SU-DHL-6 (cell line): ENCODE measurements at regions not wholly inside any gene's neighbourhood (a gene's known extent, or its start where the extent isn't known, plus 50 kb on each side); places are given as distances from the start of the nearest gene placed in this dataset.

ENCODE experiments used
- H2AFZ ChIP-seq: fragments of 200-600 bp; sonication (generic); 2 replicates; pipeline ENCODE4 v1.6.1; 2014; ENCODE audit warnings: low read depth, mild to moderate bottlenecking, moderate library complexity, mixed read lengths, antibody characterized with exemption, low read length; ENCODE audit not compliant: severe bottlenecking
- H3F3A ChIP-seq: fragments of 200-600 bp; shearing (Covaris generic); 2 replicates; pipeline ENCODE4 v1.6.0; 2016; ENCODE audit warnings: antibody characterized with exemption, mild to moderate bottlenecking; ENCODE audit not compliant: insufficient read depth
- H3K27ac ChIP-seq: fragments of 200-600 bp; sonication (generic); 2 replicates; pipeline ENCODE4 v1.5.1; 2016; ENCODE audit warnings: low read depth, mild to moderate bottlenecking, low read length, moderate library complexity, mixed read lengths
- H3K27me3 ChIP-seq: fragments of 200-600 bp; sonication (generic), shearing (Covaris generic); 2 replicates; pipeline ENCODE4 v1.6.0; 2014; ENCODE audit warnings: mild to moderate bottlenecking, low read length
- H3K36me3 ChIP-seq: fragments of 200-600 bp; sonication (generic); 2 replicates; pipeline ENCODE4 v1.6.1; 2014; ENCODE audit warnings: mild to moderate bottlenecking, low read length, mixed read lengths
- H3K4me2 ChIP-seq: fragments of 300-600, 200-600 bp; shearing (Covaris generic), sonication (generic); 2 replicates; pipeline ENCODE4 v1.6.0; 2014; ENCODE audit warnings: low read length, low read depth, mild to moderate bottlenecking; ENCODE audit not compliant: poor library complexity, severe bottlenecking
- H3K4me3 ChIP-seq: fragments of 200-600 bp; sonication (generic); 2 replicates; pipeline ENCODE4 v1.5.1; 2014; ENCODE audit warnings: antibody characterized with exemption, low read length, mild to moderate bottlenecking, mixed read lengths; ENCODE audit not compliant: insufficient read depth, poor library complexity, severe bottlenecking
- H3K79me2 ChIP-seq: fragments of 200-600 bp; sonication (generic); 2 replicates; pipeline ENCODE4 v1.6.1; 2014; ENCODE audit warnings: mild to moderate bottlenecking, low read length, moderate library complexity; ENCODE audit not compliant: insufficient read depth
- H3K9ac ChIP-seq: fragments of 200-600 bp; sonication (generic); 2 replicates; pipeline ENCODE4 v1.7.0; 2014; ENCODE audit warnings: mild to moderate bottlenecking, low read length
- H3K9me2 ChIP-seq: fragments of 200-600 bp; sonication (generic); replicated peaks from 2 replicates; pipeline ENCODE4 v1.6.1; 2014; ENCODE audit warnings: low read length; ENCODE audit not compliant: insufficient read depth
- H3K9me3 ChIP-seq: fragments of 200-600 bp; sonication (generic); 2 replicates; pipeline ENCODE4 v1.6.1; 2014; ENCODE audit warnings: low read length, mixed read lengths; ENCODE audit not compliant: insufficient read depth
- H4K20me1 ChIP-seq: fragments of 200-600 bp; sonication (generic); 2 replicates; pipeline ENCODE4 v1.6.1; 2014; ENCODE audit warnings: low read depth, mild to moderate bottlenecking, antibody characterized with exemption, low read length, moderate library complexity, mixed read lengths
- EZH2phosphoT487 ChIP-seq: fragments of 200-600 bp; sonication (generic), shearing (Covaris generic); conservative IDR thresholded peaks from 2 replicates; pipeline ENCODE4 v1.6.1; 2018; ENCODE audit warnings: mild to moderate bottlenecking, antibody characterized with exemption, low read length, moderate library complexity, mixed read lengths
- TF ChIP-seq, protein P1 (sequence below): fragments of 200-600 bp; sonication (generic); IDR thresholded peaks from one replicate; pipeline ENCODE4 v1.5.1; 2017; ENCODE audit warnings: antibody characterized with exemption, mild to moderate bottlenecking, low read length, moderate library complexity; ENCODE audit not compliant: insufficient read depth, poor library complexity, severe bottlenecking

DNA sequence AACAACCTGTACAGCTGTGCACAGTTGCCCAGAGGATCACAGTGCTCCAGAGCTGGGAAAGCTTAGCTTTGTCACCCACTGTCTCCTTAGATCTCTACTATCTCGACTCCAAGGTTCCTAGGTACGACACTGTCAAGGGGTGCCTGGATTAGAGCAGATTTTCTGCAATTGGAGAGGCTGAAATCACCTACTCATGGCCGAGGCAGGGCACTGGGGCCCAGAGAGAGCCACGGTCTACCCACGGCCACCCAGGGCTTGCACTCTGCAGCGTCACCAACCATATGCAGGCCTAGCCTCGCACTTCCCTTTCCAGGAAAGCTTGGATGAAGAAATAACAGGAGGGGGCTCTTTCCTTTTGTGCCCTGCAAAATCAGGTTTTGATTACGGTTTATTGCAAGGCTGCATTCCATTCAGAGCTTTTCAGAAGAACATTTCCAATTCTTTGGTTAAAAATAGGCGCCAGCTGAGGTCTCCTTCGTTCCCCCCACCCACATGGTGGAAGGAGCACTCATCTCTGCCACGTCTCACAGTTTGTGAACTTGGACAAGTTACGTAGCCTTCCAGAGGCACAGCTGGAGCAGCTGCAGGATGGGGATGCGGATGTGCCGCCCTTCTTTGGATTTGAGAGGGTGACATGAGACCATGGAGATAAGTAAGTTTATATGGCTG is 80.0 kb downstream of the IRX5 start:
- Histone ChIP-seq H3K27me3 (no peaks in the 10 kb centered on the region), H3K4me2 (no peak overlapping the region), H3K27ac (no peak overlapping the region), H2AFZ (no peak overlapping the region), H3K9ac (no peak overlapping the region), H3K9me2 (no peaks in the 10 kb centered on the region), H3K9me3 (no peaks in the 10 kb centered on the region), H4K20me1 (no peaks in the 10 kb centered on the region), H3K4me3 (no peak overlapping the region), H3K79me2 (no peaks in the 10 kb centered on the region), H3F3A (no peaks in the 10 kb centered on the region), H3K36me3 (no peaks in the 10 kb centered on the region)
- TF ChIP-seq EZH2phosphoT487: no peak
- TF ChIP-seq, protein P1, sequence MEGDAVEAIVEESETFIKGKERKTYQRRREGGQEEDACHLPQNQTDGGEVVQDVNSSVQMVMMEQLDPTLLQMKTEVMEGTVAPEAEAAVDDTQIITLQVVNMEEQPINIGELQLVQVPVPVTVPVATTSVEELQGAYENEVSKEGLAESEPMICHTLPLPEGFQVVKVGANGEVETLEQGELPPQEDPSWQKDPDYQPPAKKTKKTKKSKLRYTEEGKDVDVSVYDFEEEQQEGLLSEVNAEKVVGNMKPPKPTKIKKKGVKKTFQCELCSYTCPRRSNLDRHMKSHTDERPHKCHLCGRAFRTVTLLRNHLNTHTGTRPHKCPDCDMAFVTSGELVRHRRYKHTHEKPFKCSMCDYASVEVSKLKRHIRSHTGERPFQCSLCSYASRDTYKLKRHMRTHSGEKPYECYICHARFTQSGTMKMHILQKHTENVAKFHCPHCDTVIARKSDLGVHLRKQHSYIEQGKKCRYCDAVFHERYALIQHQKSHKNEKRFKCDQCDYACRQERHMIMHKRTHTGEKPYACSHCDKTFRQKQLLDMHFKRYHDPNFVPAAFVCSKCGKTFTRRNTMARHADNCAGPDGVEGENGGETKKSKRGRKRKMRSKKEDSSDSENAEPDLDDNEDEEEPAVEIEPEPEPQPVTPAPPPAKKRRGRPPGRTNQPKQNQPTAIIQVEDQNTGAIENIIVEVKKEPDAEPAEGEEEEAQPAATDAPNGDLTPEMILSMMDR: no peak

DNA sequence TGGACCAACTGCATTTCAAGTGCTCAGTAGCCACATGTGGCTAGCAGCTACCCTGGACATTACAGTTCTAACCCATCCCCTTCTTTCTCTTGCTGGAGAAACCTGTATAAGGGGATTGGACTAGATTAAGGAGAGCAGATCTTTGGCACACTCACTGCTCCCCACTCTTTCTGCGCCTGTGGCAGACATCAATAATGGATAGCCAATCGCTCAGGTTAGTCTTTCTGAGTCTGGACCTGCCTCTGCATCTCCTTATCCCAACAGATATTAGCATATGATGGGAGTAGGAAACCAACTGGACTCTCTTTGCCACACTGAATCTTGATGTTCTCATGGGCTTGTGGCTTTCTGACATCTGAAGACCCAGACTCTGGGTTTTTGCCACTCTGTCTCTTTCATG is 81.7 kb downstream of the IRX5 start:
- no peaks in the 10 kb centered on the region for H3K9me2 ChIP-seq
- no peak for TF ChIP-seq EZH2phosphoT487
- H4K20me1 ChIP-seq: no peaks in the 10 kb centered on the region
- H3F3A ChIP-seq: no peaks in the 10 kb centered on the region
- H3K36me3 ChIP-seq: no peaks in the 10 kb centered on the region
- H3K79me2 ChIP-seq: no peaks in the 10 kb centered on the region
- no peak overlapping the region for H3K27ac ChIP-seq
- H3K9me3 ChIP-seq: no peaks in the 10 kb centered on the region
- no peak overlapping the region for H2AFZ ChIP-seq
- no peak overlapping the region for H3K4me2 ChIP-seq
- H3K27me3 ChIP-seq: no peaks in the 10 kb centered on the region
- H3K9ac ChIP-seq: no peak overlapping the region
- H3K4me3 ChIP-seq: no peak overlapping the region

DNA sequence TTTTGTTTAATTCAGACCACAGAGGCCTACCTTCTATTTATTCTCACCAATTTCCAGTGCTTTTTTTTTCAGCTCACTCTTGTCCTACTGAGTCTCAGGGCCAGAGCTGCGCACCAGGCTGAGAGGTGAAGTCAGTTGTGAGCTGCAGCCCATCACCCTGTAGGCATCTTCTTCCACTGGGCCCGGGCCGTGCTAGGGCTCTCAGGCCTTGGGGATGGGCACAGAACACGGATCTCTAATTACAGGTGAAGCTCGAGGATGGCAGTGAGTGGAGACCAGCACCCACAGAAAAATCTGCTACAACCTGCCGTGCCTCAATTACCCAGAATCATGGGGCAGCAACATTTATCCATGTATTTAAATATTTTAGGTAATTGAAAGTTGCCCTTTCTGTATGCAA is 82.1 kb downstream of the IRX5 start:
- no peaks in the 10 kb centered on the region for H3K27me3 ChIP-seq
- H3K79me2 ChIP-seq: no peaks in the 10 kb centered on the region
- no peaks in the 10 kb centered on the region for H3K36me3 ChIP-seq
- no peak overlapping the region for H3K4me2 ChIP-seq
- H2AFZ ChIP-seq: no peak overlapping the region
- no peaks in the 10 kb centered on the region for H4K20me1 ChIP-seq
- H3K27ac ChIP-seq: no peak overlapping the region
- TF ChIP-seq, protein P1: no peak
- TF ChIP-seq EZH2phosphoT487: no peak
- H3F3A ChIP-seq: no peaks in the 10 kb centered on the region
- no peaks in the 10 kb centered on the region for H3K9me3 ChIP-seq
- H3K9me2 ChIP-seq: no peaks in the 10 kb centered on the region
- no peak overlapping the region for H3K4me3 ChIP-seq
- no peak overlapping the region for H3K9ac ChIP-seq

DNA sequence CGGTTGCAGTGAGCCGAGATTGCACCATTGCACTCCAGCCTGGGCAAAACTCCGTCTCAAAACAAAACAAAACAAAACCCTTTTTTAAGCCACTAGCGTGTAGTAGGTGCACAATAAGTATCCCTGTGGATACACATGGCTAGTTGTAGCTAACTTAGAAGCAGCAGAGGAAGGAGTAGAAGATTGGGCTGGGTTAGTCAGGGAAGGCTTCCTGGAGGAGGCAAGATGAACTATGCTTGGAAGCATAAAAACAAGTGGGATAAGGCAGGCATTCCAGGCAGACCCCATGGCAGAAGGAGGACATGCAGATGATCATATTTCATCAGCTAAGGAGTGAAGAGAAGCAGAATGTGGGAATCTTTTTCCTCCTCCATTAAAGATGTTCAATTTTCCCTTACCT is 83.4 kb downstream of the IRX5 start:
- Histone ChIP-seq H3K36me3 (no peaks in the 10 kb centered on the region), H3K4me2 (no peak overlapping the region)
- no peak for TF ChIP-seq EZH2phosphoT487
- TF ChIP-seq, protein P1: no peak

More for the DNA sequence above, 83.4 kb downstream of the IRX5 start:
- H3K27ac ChIP-seq: no peak overlapping the region
- H3K4me3 ChIP-seq: no peak overlapping the region
- no peak overlapping the region for H3K9ac ChIP-seq
- no peaks in the 10 kb centered on the region for H3F3A ChIP-seq
- no peaks in the 10 kb centered on the region for H3K79me2 ChIP-seq
- H3K27me3 ChIP-seq: no peaks in the 10 kb centered on the region
- no peaks in the 10 kb centered on the region for H3K9me3 ChIP-seq
- no peaks in the 10 kb centered on the region for H4K20me1 ChIP-seq
- H3K9me2 ChIP-seq: no peaks in the 10 kb centered on the region
- no peak overlapping the region for H2AFZ ChIP-seq
